DOHH2 (cell line): ENCODE measurements at regions not wholly inside any gene's neighbourhood (a gene's known extent, or its start where the extent isn't known, plus 50 kb on each side); places are given as distances from the start of the nearest gene placed in this dataset.

Experiments
- H3F3A ChIP-seq: fragments of 200-600 bp; sonication (generic), shearing (Covaris generic); 2 replicates; pipeline ENCODE4 v1.6.0; 2016; ENCODE audit warnings: antibody characterized with exemption, mild to moderate bottlenecking; ENCODE audit not compliant: control insufficient read depth, insufficient read depth
- H3K27ac ChIP-seq: fragments of 200-600 bp; sonication (generic); 2 replicates; pipeline ENCODE4 v1.5.1; 2014; ENCODE audit warnings: low read depth, mild to moderate bottlenecking, low read length, moderate library complexity
- H3K27me3 ChIP-seq: fragments of 200-600 bp; sonication (generic); 2 replicates; pipeline ENCODE4 v1.6.1; 2014; ENCODE audit warnings: mild to moderate bottlenecking, low read length, mixed read lengths; ENCODE audit not compliant: control insufficient read depth
- H3K36me3 ChIP-seq: fragments of 200-600 bp; sonication (generic); 2 replicates; pipeline ENCODE4 v1.6.1; 2014; ENCODE audit warnings: mild to moderate bottlenecking, low read length, moderate library complexity, mixed read lengths; ENCODE audit not compliant: control insufficient read depth
- H3K4me1 ChIP-seq: fragments of 200-600 bp; sonication (generic); 2 replicates; pipeline ENCODE4 v1.6.1; 2014; ENCODE audit warnings: mild to moderate bottlenecking, low read length, mixed read lengths; ENCODE audit not compliant: control insufficient read depth
- H3K4me2 ChIP-seq: fragments of 200-600 bp; sonication (generic); 2 replicates; pipeline ENCODE4 v1.6.0; 2014; ENCODE audit warnings: mild to moderate bottlenecking, low read length, moderate library complexity
- H3K4me3 ChIP-seq: fragments of 200-600 bp; sonication (generic); 2 replicates; pipeline ENCODE4 v1.5.1; 2014; ENCODE audit warnings: mild to moderate bottlenecking, low read length, mixed read lengths
- H3K79me2 ChIP-seq: fragments of 200-600 bp; sonication (generic); 2 replicates; pipeline ENCODE4 v1.6.1; 2014; ENCODE audit warnings: mild to moderate bottlenecking, low read length, mixed read lengths; ENCODE audit not compliant: control insufficient read depth
- H3K9me2 ChIP-seq: fragments of 200-600 bp; sonication (generic); replicated peaks from 2 replicates; pipeline ENCODE4 v1.6.1; 2014; ENCODE audit warnings: mild to moderate bottlenecking, low read length, mixed read lengths; ENCODE audit not compliant: control insufficient read depth
- H3K9me3 ChIP-seq: fragments of 200-600 bp; sonication (generic); 2 replicates; pipeline ENCODE4 v1.6.1; 2014; ENCODE audit warnings: antibody characterized with exemption, low read length, mixed read lengths; ENCODE audit not compliant: control insufficient read depth, insufficient read depth
- H4K20me1 ChIP-seq: fragments of 200-600 bp; sonication (generic); 2 replicates; pipeline ENCODE4 v1.6.0; 2014; ENCODE audit warnings: low read depth, mild to moderate bottlenecking, antibody characterized with exemption, low read length, moderate library complexity; ENCODE audit not compliant: control insufficient read depth, insufficient read depth
- CTCF ChIP-seq: fragments of 200-600 bp; sonication (generic); IDR thresholded peaks from one replicate; pipeline ENCODE4 v1.5.1; 2014; ENCODE audit warnings: antibody characterized with exemption, mild to moderate bottlenecking, low read depth, low read length; ENCODE audit not compliant: poor library complexity, severe bottlenecking
- EZH2phosphoT487 ChIP-seq: fragments of 200-600 bp; sonication (generic); IDR thresholded peaks from 2 replicates; pipeline ENCODE4 v1.6.1; 2017; ENCODE audit warnings: borderline replicate concordance, mild to moderate bottlenecking, antibody characterized with exemption, low read length, moderate library complexity, mixed read lengths

GRCh38 chr18:24674200-24674599 lies 213.8 kb downstream of the HRH4 start:
- Histone ChIP-seq H3K27ac (no peak overlapping the region), H3K4me3 (no peak overlapping the region), H3K9me3 (no peaks in the 10 kb centered on the region), H3K4me1 (no peaks in the 10 kb centered on the region), H3K79me2 (no peaks in the 10 kb centered on the region), H3K4me2 (no peak overlapping the region), H4K20me1 (no peaks in the 10 kb centered on the region), H3K36me3 (no peaks in the 10 kb centered on the region), H3K9me2 (no peaks in the 10 kb centered on the region), H3F3A (no peaks in the 10 kb centered on the region), H3K27me3 (no peaks in the 10 kb centered on the region)
- TF ChIP-seq EZH2phosphoT487 (no peak), CTCF (no peak)

GRCh38 chr18:24674605-24675004 lies 214.2 kb downstream of the HRH4 start:
- H3K4me2 ChIP-seq: no peak overlapping the region
- no peak overlapping the region for H3K27ac ChIP-seq
- no peaks in the 10 kb centered on the region for H3K36me3 ChIP-seq
- no peaks in the 10 kb centered on the region for H4K20me1 ChIP-seq
- no peaks in the 10 kb centered on the region for H3K9me3 ChIP-seq
- no peak overlapping the region for H3K4me3 ChIP-seq
- no peaks in the 10 kb centered on the region for H3F3A ChIP-seq
- no peaks in the 10 kb centered on the region for H3K9me2 ChIP-seq
- no peaks in the 10 kb centered on the region for H3K79me2 ChIP-seq
- TF ChIP-seq EZH2phosphoT487 (no peak), CTCF (no peak)
- no peaks in the 10 kb centered on the region for H3K27me3 ChIP-seq
- H3K4me1 ChIP-seq: no peaks in the 10 kb centered on the region

- no peaks in the 10 kb centered on the region for H3F3A ChIP-seq
- no peaks in the 10 kb centered on the region for H4K20me1 ChIP-seq
- no peaks in the 10 kb centered on the region for H3K79me2 ChIP-seq
- no peak overlapping the region for H3K27ac ChIP-seq
- H3K4me3 ChIP-seq: no peak overlapping the region
- H3K9me3 ChIP-seq: no peaks in the 10 kb centered on the region
- no peaks in the 10 kb centered on the region for H3K4me1 ChIP-seq
- H3K36me3 ChIP-seq: no peaks in the 10 kb centered on the region
- TF ChIP-seq CTCF: no peak
- TF ChIP-seq EZH2phosphoT487: no peak
- no peaks in the 10 kb centered on the region for H3K9me2 ChIP-seq
- H3K27me3 ChIP-seq: no peaks in the 10 kb centered on the region
- H3K4me2 ChIP-seq: no peak overlapping the region
Measured at GRCh38 chr18:24677011-24677410, 216.6 kb downstream of the HRH4 start.

GRCh38 chr18:24678107-24678506 lies 217.7 kb downstream of the HRH4 start:
- no peaks in the 10 kb centered on the region for H3K9me2 ChIP-seq
- no peak overlapping the region for H3K4me3 ChIP-seq
- TF ChIP-seq CTCF: no peak
- TF ChIP-seq EZH2phosphoT487: no peak
- no peak overlapping the region for H3K4me2 ChIP-seq
- H3K9me3 ChIP-seq: no peaks in the 10 kb centered on the region
- no peaks in the 10 kb centered on the region for H3K4me1 ChIP-seq
- H3K79me2 ChIP-seq: no peaks in the 10 kb centered on the region
- no peaks in the 10 kb centered on the region for H4K20me1 ChIP-seq
- no peaks in the 10 kb centered on the region for H3K36me3 ChIP-seq
- no peak overlapping the region for H3K27ac ChIP-seq
- H3K27me3 ChIP-seq: no peaks in the 10 kb centered on the region
- H3F3A ChIP-seq: no peaks in the 10 kb centered on the region
